GM18907 (cell line): ENCODE measurements at regions not wholly inside any gene's neighbourhood (a gene's known extent, or its start where the extent isn't known, plus 50 kb on each side); places are given as distances from the start of the nearest gene placed in this dataset.
"Not testable (repeated sequence)": the region's sequence is repeated elsewhere in the genome, so short reads cannot be mapped to it uniquely, and the experiment has no call there.

Experiments
- ATAC-seq: cut with Tn5 transposase; IDR thresholded peaks from one replicate; pipeline ENCODE4 v1.9.1; 2021; ENCODE audit warnings: mild to moderate bottlenecking, moderate library complexity; ENCODE audit not compliant: unreplicated experiment

DNA sequence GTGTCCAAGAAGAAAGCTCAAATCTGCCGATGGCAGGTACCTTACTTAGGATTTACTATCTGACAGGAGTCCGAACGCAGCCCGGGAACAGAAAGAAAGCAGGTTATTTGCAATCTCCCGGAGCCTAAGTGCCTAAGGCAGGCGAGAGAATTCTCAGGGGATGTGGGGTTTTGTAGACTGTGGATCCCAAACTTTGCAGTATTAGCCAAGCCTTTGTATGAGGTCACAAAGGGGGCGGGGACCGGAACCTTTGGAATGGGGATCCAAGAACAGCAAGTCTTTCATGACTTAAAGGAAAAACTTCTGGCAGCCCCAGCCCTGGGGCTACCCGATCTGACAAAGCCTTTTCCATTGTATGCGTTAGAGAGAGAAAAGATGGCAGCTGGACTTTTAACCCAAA lies 80.6 kb upstream of the RUBCNL start:
- ATAC-seq = not testable (repeated sequence)

- ATAC-seq = not testable (repeated sequence)
Observed at GRCh38 chr13:46466074-46466473, 79.0 kb upstream of the RUBCNL start.

DNA sequence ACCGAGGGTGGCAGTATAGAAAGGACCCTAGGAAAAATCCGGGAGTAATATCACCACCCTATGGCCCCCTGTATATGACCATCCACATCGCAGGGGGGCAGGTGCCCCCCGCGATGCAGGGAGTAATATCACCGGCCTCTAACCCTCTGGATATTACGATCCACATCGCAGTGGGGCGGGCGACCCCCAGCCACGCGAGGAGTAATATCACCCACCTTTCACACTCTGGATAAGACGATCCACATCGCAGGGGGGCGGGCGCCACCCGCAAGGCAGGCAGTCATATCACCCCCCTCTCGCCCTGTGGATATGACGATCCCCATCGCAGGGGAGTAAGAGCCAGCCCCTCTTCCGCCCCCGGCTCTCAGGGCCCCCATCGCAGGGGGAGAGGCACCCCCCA lies 76.7 kb upstream of the RUBCNL start:
- no peak for ATAC-seq

- ATAC-seq = not testable (repeated sequence)
Observed at GRCh38 chr13:46460223-46460622, 73.2 kb upstream of the RUBCNL start.

- not testable (repeated sequence) for ATAC-seq
Observed at GRCh38 chr13:46457255-46457654, 70.2 kb upstream of the RUBCNL start.

DNA sequence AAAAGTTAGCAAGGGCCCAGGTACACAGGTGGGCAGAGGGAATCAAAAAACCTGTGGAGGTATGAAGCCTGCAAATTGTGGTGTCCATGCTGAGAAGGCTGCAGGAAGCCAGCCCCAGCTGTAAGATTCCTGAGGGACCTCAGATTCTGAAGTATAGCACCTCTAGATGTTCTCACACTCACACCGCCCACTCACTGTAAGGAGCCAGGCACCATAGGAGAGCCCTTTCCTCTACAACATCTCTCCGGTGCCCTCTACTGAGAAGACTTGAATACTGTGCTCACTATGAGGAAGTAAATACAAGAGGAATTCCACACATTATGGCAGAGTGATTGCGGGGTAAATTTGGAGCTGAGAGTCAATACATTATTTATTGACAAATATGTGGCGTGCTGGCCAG lies 68.9 kb upstream of the RUBCNL start:
- peak; percentile 65 for ATAC-seq

DNA sequence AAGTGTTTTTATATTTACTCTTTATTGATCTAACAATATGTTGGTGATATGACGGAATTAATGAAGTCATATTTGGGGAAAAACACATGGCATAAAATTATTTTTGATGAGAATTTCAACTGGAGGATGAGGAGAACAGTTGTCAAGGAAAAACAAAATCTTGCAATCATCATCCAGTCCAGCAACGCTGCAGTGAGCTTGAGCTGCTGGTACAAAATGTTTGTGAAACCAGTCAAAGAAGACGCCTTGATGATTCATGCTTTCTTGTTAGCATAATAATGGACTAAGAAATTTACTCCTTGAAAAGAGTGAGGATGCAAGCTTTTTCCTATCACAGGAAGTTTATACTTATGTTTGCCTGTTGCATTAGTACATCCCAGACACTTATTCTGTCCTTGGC lies 64.1 kb upstream of the RUBCNL start:
- not testable (repeated sequence) for ATAC-seq

DNA sequence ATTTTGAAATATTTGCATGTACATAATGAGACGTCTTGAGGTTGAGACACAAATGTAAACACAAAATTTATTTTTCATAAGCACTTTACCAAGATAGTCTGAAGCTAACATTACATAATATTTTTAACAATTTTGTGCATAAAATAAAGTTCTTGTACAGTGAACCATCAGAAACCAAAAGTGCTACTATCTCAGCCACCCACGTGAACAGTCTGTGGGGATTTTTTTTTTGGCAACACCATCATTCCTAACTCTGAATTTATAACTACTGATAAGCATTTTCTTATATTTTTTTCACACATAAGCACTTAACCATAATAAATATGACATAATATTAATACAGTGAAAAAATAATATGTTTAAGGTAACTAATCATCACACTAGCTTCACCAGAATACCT lies 62.9 kb upstream of the RUBCNL start:
- ATAC-seq = not testable (repeated sequence)

DNA sequence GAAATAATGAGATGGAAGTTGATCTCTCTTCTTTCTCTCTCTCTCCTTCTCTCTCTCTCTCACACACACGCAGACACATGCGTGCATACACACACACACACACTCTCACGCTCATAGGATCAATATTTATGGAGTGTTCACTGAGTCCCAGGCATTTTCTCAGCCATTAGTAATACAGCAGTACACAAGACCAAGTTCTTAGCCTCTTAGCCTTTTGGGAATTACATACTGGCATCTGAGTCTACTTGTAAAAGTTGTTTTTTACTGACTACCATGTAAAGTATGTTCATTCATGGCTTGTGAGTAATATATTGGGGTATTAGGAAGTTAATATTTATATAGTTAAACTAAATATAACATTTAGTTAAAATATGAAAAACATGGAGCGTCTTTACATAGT lies 61.1 kb upstream of the RUBCNL start:
- ATAC-seq = not testable (repeated sequence)

GRCh38 chr13:46437808-46438404 lies 50.9 kb upstream of the RUBCNL start:
- ATAC-seq = not testable (repeated sequence)
